Tibial nerve (tissue), 4 donors: ENCODE measurements at regions not wholly inside any gene's neighbourhood (a gene's known extent, or its start where the extent isn't known, plus 50 kb on each side); places are given as distances from the start of the nearest gene placed in this dataset.

Source experiments
- DNase-seq, 2 donors: peaks; one replicate each; pipeline ENCODE4 v3.0.0-alpha.2; 2019; ENCODE audit warnings: low spot score in 2 of 2
- H3K27ac ChIP-seq, 4 donors: fragments of 200-600 bp; sonication (generic) in 3 of 4; one replicate each; pipeline ENCODE4 v1.5.1; 2017 to 2019; ENCODE audit warnings: mild to moderate bottlenecking in 1 of 4
- H3K27me3 ChIP-seq, 2 donors: fragments of 200-600 bp; sonication (generic) in 1 of 2; one replicate each; pipeline versions ENCODE4 v1.5.1 to v1.6.0; 2017 to 2019
- H3K36me3 ChIP-seq, 3 donors: fragments of 200-600 bp; sonication (generic); one replicate each; pipeline ENCODE4 v1.5.1; 2018 to 2019
- H3K4me1 ChIP-seq, 4 donors: fragments of 200-600 bp; sonication (generic) in 3 of 4; one replicate each; pipeline ENCODE4 v1.5.1; 2017 to 2019
- H3K4me3 ChIP-seq, 4 donors: fragments of 200-600 bp; sonication (generic) in 3 of 4; one replicate each; pipeline ENCODE4 v1.5.1; 2017 to 2019; ENCODE audit warnings: mild to moderate bottlenecking in 1 of 4, moderate library complexity in 1 of 4
- H3K9me3 ChIP-seq, 4 donors: fragments of 200-600 bp; sonication (generic) in 3 of 4; one replicate each; pipeline ENCODE4 v1.5.1; 2017 to 2019
- CTCF ChIP-seq, 5 experiments: fragments of 200-600 bp in 3 of 5; fragments of 450-650 bp in 2 of 5; sonication (generic) in 3 of 5; IDR thresholded peaks; one replicate each; pipeline ENCODE4 v1.5.1; 2016 to 2019; ENCODE audit warnings: antibody characterized with exemption in 5 of 5, mild to moderate bottlenecking in 3 of 5, moderate library complexity in 2 of 5
- EP300 ChIP-seq, 2 donors: sonication (generic); formaldehyde crosslinking; IDR thresholded peaks; one replicate each; pipeline ENCODE4 v1.6.1; 2017; ENCODE audit warnings: antibody characterized with exemption in 2 of 2, mild to moderate bottlenecking in 1 of 2
- POLR2A ChIP-seq, 2 donors: fragments of 450-650 bp; IDR thresholded peaks; one replicate each; pipeline ENCODE4 v1.6.1; 2017; ENCODE audit warnings: antibody characterized with exemption in 2 of 2, mild to moderate bottlenecking in 2 of 2, moderate library complexity in 2 of 2
- WGBS, 2 donors: methylation state at CpG; one replicate each; pipeline ENCODE4 v1.1.5; 2018; 5-methylcytosine and 5-hydroxymethylcytosine counted together

GRCh38 chr20:48420176-48420575 is 407.6 kb downstream of the PREX1 start:
- TF ChIP-seq POLR2A (IDR thresholded peaks at IDR 0.05) (no peak), EP300 (IDR thresholded peaks at IDR 0.05) (no peak), CTCF (IDR thresholded peaks at IDR 0.05) (no peak)
- no peaks in the 10 kb centered on the region for H3K36me3 ChIP-seq
- WGBS, 2 donors: 76 to 86% methylated on average over 4 of the region's 4 CpGs
- H3K9me3 ChIP-seq: no peaks in the 10 kb centered on the region
- no peak for DNase-seq
- H3K27ac ChIP-seq: no peak overlapping the region
- no peaks in the 10 kb centered on the region for H3K27me3 ChIP-seq
- no peak overlapping the region for H3K4me3 ChIP-seq
- H3K4me1 ChIP-seq: no peaks in the 10 kb centered on the region

DNA sequence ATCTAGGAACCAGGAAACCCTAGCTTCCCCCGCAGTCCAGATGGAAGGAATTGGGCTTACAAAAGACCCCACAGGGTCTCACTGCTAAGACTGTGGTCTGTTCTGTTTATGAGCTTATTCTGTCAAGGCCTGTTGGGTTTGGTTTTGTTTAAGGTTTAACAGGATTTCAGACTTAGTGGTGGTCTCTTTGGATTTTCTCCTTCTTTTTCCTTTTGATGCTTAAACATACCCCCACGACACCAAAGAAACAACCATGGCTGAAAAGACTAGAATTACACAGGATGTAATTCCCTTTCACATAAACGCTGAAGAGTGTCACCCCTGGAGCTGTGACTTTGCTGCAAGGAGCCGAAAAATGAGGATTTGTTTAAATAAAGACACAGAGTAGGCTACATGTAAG is 408.6 kb downstream of the PREX1 start:
- no peaks in the 10 kb centered on the region for H3K36me3 ChIP-seq
- no peaks in the 10 kb centered on the region for H3K27me3 ChIP-seq
- TF ChIP-seq EP300 (IDR thresholded peaks at IDR 0.05) (no peak), CTCF (IDR thresholded peaks at IDR 0.05) (no peak), POLR2A (IDR thresholded peaks at IDR 0.05) (no peak)
- no peaks in the 10 kb centered on the region for H3K4me1 ChIP-seq
- no peak for DNase-seq
- H3K4me3 ChIP-seq: no peak overlapping the region
- no peak overlapping the region for H3K27ac ChIP-seq
- H3K9me3 ChIP-seq: no peaks in the 10 kb centered on the region
- 57 to 61% methylated on average over 4 of the region's 4 CpGs for WGBS, 2 donors

DNA sequence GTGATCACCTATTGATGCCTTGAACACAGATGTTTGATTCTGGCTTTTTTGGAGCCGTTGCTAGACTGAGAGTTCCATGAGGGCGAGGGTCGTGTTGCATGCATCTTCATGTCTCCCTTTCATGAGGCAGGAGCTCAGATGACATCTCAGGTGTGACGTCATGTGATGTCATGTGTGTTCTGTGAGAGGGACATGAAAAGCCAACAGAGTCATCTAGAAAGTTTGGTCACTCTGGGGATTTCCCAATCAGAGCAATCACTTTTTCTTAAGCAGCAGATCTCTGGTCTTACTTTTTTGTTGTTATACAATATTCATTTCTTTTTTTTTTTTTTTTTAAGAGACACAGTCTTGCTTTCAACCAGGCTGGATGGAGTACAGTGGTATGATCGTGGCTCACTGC is 411.8 kb downstream of the PREX1 start:
- H3K27me3 ChIP-seq: no peaks in the 10 kb centered on the region
- no peaks in the 10 kb centered on the region for H3K9me3 ChIP-seq
- H3K4me1 ChIP-seq: no peaks in the 10 kb centered on the region
- TF ChIP-seq EP300 (IDR thresholded peaks at IDR 0.05) (no peak), POLR2A (IDR thresholded peaks at IDR 0.05) (no peak), CTCF (IDR thresholded peaks at IDR 0.05) (no peak)
- DNase-seq: no peak
- no peaks in the 10 kb centered on the region for H3K36me3 ChIP-seq
- no peak overlapping the region for H3K4me3 ChIP-seq
- H3K27ac ChIP-seq: no peak overlapping the region
- 66 to 82% methylated on average over 5 of the region's 5 CpGs for WGBS, 2 donors

GRCh38 chr20:48414786-48415185 is 413.0 kb downstream of the PREX1 start:
- no peaks in the 10 kb centered on the region for H3K36me3 ChIP-seq
- no peaks in the 10 kb centered on the region for H3K27me3 ChIP-seq
- WGBS, 2 donors: 65 to 76% methylated on average over 1 of the region's 1 CpG
- no peak overlapping the region for H3K4me3 ChIP-seq
- H3K9me3 ChIP-seq: no peaks in the 10 kb centered on the region
- H3K4me1 ChIP-seq: no peaks in the 10 kb centered on the region
- DNase-seq: no peak
- TF ChIP-seq CTCF (IDR thresholded peaks at IDR 0.05): no peak
- no peak for TF ChIP-seq EP300 (IDR thresholded peaks at IDR 0.05)
- TF ChIP-seq POLR2A (IDR thresholded peaks at IDR 0.05): no peak
- no peak overlapping the region for H3K27ac ChIP-seq

GRCh38 chr20:48411919-48412522 is 415.8 kb downstream of the PREX1 start:
- no peak overlapping the region for H3K27ac ChIP-seq
- no peaks in the 10 kb centered on the region for H3K9me3 ChIP-seq
- no peak for DNase-seq
- 70 to 76% methylated on average over 6 of the region's 6 CpGs for WGBS, 2 donors
- H3K36me3 ChIP-seq: no peaks in the 10 kb centered on the region
- H3K4me1 ChIP-seq: peaks cover 0 to 3% (median 0%) of the 10 kb centered on the region in 4 donors
- no peak for TF ChIP-seq CTCF (IDR thresholded peaks at IDR 0.05)
- no peak for TF ChIP-seq EP300 (IDR thresholded peaks at IDR 0.05)
- TF ChIP-seq POLR2A (IDR thresholded peaks at IDR 0.05): no peak
- no peak overlapping the region for H3K4me3 ChIP-seq
- H3K27me3 ChIP-seq: no peaks in the 10 kb centered on the region
